ENCODE measurements at regions not wholly inside any gene's neighbourhood (a gene's known extent, or its start where the extent isn't known, plus 50 kb on each side); places are given as distances from the start of the nearest gene placed in this dataset.

GRCh38 chr4:8701126-8702019 is 108.8 kb downstream of the CPZ start:
- H3K36me3 ChIP-seq (replicated peaks in 1 of 2; ENCODE audit: control insufficient read depth in 2 of 2, insufficient read depth in 2 of 2, low read length in 2 of 2) = no peaks in the 10 kb centered on the region
- no peak overlapping the region for H2AFZ ChIP-seq (ENCODE audit: low read length)
- H3K23ac ChIP-seq (ENCODE audit: low read depth, low read length, poor library complexity) = peak overlapping the region; percentile 38
- no peak overlapping the region for H3K4ac ChIP-seq (ENCODE audit: low read length)
- H2BK120ac ChIP-seq (ENCODE audit: low read depth, low read length) = no peak overlapping the region
- WGBS, 2 donors (ENCODE audit: extremely low coverage in 2 of 2, insufficient read length in 2 of 2, insufficient replicate concordance in 1 of 2) = no CpG with 5 or more reads among the region's 22 CpGs
- no peaks in the 10 kb centered on the region for H3K79me1 ChIP-seq (ENCODE audit: low read depth, low read length)
- H4K8ac ChIP-seq (ENCODE audit: low read depth, low read length) = no peak overlapping the region
- H3K27me3 ChIP-seq (ENCODE audit: control insufficient read depth in 3 of 3, insufficient read depth in 3 of 3, low read depth in 1 of 3, low read length in 3 of 3) = peaks cover 0 to 70% (median 0%) of the 10 kb centered on the region in 3 experiments
- H3K9ac ChIP-seq (ENCODE audit: low read depth, low read length, poor library complexity) = no peak overlapping the region
- no peak for DNase-seq (ENCODE audit: low spot score)
- peak overlapping the region; percentile 64 for H2AK5ac ChIP-seq (ENCODE audit: low read depth, low read length)
- no peak overlapping the region for H3K27ac ChIP-seq (replicated peaks; ENCODE audit: low read length)
- no peak overlapping the region for H3K4me2 ChIP-seq (ENCODE audit: insufficient read depth, low read length, poor library complexity, severe bottlenecking)
- no peak overlapping the region for H4K91ac ChIP-seq (ENCODE audit: low read depth, low read length, poor library complexity)
- no peak overlapping the region for H2BK5ac ChIP-seq (ENCODE audit: low read length)
- no peak overlapping the region for H3K14ac ChIP-seq (ENCODE audit: low read length)
- H3K18ac ChIP-seq (ENCODE audit: low read length) = peak overlapping the region; percentile 50
- peak overlapping the region; percentile 3 for H2BK15ac ChIP-seq (ENCODE audit: low read length)
- no peak overlapping the region for H2BK12ac ChIP-seq (ENCODE audit: low read length)
- peaks cover 0 to 3% of the 10 kb centered on the region in 2 donors for H3K9me3 ChIP-seq (replicated peaks in 1 of 2; ENCODE audit: control insufficient read depth in 2 of 2, insufficient read depth in 1 of 2, low read depth in 1 of 2, low read length in 2 of 2)
- peaks cover 0 to 19% of the 10 kb centered on the region in 2 donors for H3K4me1 ChIP-seq (ENCODE audit: control insufficient read depth in 2 of 2, insufficient read depth in 1 of 2, low read depth in 1 of 2, low read length in 2 of 2)
- no peak overlapping the region for H3K4me3 ChIP-seq (ENCODE audit: low read length in 2 of 2)

GRCh38 chr4:8700531-8700930 is 108.0 kb downstream of the CPZ start:
- Histone ChIP-seq H2AFZ (ENCODE audit: low read length) (no peak overlapping the region), H2BK15ac (ENCODE audit: low read length) (no peak overlapping the region), H4K91ac (ENCODE audit: low read depth, low read length, poor library complexity) (no peak overlapping the region), H3K9me3 (replicated peaks in 1 of 2; ENCODE audit: control insufficient read depth in 2 of 2, insufficient read depth in 1 of 2, low read depth in 1 of 2, low read length in 2 of 2) (peaks cover 0 to 3% of the 10 kb centered on the region in 2 donors), H3K27ac (replicated peaks; ENCODE audit: low read length) (no peak overlapping the region), H3K4ac (ENCODE audit: low read length) (no peak overlapping the region), H3K9ac (ENCODE audit: low read depth, low read length, poor library complexity) (no peak overlapping the region), H3K4me2 (ENCODE audit: insufficient read depth, low read length, poor library complexity, severe bottlenecking) (no peak overlapping the region), H3K23ac (ENCODE audit: low read depth, low read length, poor library complexity) (no peak overlapping the region), H3K79me1 (ENCODE audit: low read depth, low read length) (no peaks in the 10 kb centered on the region), H3K14ac (ENCODE audit: low read length) (no peak overlapping the region), H3K36me3 (replicated peaks in 1 of 2; ENCODE audit: control insufficient read depth in 2 of 2, insufficient read depth in 2 of 2, low read length in 2 of 2) (no peaks in the 10 kb centered on the region), H2BK12ac (ENCODE audit: low read length) (no peak overlapping the region), H3K4me1 (ENCODE audit: control insufficient read depth in 2 of 2, insufficient read depth in 1 of 2, low read depth in 1 of 2, low read length in 2 of 2) (peaks cover 0 to 15% of the 10 kb centered on the region in 2 donors), H2BK5ac (ENCODE audit: low read length) (no peak overlapping the region), H2AK5ac (ENCODE audit: low read depth, low read length) (no peak overlapping the region), H4K8ac (ENCODE audit: low read depth, low read length) (no peak overlapping the region), H3K4me3 (ENCODE audit: low read length in 2 of 2) (no peak overlapping the region), H2BK120ac (ENCODE audit: low read depth, low read length) (no peak overlapping the region), H3K18ac (ENCODE audit: low read length) (no peak overlapping the region), H3K27me3 (ENCODE audit: control insufficient read depth in 3 of 3, insufficient read depth in 3 of 3, low read depth in 1 of 3, low read length in 3 of 3) (peaks cover 0 to 64% (median 0%) of the 10 kb centered on the region in 3 experiments)
- WGBS, 2 donors (ENCODE audit: extremely low coverage in 2 of 2, insufficient read length in 2 of 2, insufficient replicate concordance in 1 of 2) = no CpG with 5 or more reads among the region's 17 CpGs
- no peak for DNase-seq (ENCODE audit: low spot score)

GRCh38 chr4:8699479-8700145 is 107.0 kb downstream of the CPZ start:
- Histone ChIP-seq H2AK5ac (ENCODE audit: low read depth, low read length) (peak overlapping the region; percentile 28), H4K8ac (ENCODE audit: low read depth, low read length) (no peak overlapping the region), H3K4me3 (ENCODE audit: low read length in 2 of 2) (no peak overlapping the region), H3K14ac (ENCODE audit: low read length) (peak overlapping the region; percentile 1), H3K4me1 (ENCODE audit: control insufficient read depth in 2 of 2, insufficient read depth in 1 of 2, low read depth in 1 of 2, low read length in 2 of 2) (peaks cover 0 to 6% of the 10 kb centered on the region in 2 donors), H3K18ac (ENCODE audit: low read length) (peak overlapping the region; percentile 31), H3K4me2 (ENCODE audit: insufficient read depth, low read length, poor library complexity, severe bottlenecking) (no peak overlapping the region), H3K9me3 (replicated peaks in 1 of 2; ENCODE audit: control insufficient read depth in 2 of 2, insufficient read depth in 1 of 2, low read depth in 1 of 2, low read length in 2 of 2) (peaks cover 0 to 3% of the 10 kb centered on the region in 2 donors), H2BK5ac (ENCODE audit: low read length) (no peak overlapping the region), H2BK15ac (ENCODE audit: low read length) (peak overlapping the region; percentile 13), H3K36me3 (replicated peaks in 1 of 2; ENCODE audit: control insufficient read depth in 2 of 2, insufficient read depth in 2 of 2, low read length in 2 of 2) (no peaks in the 10 kb centered on the region), H3K4ac (ENCODE audit: low read length) (no peak overlapping the region), H4K91ac (ENCODE audit: low read depth, low read length, poor library complexity) (no peak overlapping the region), H3K23ac (ENCODE audit: low read depth, low read length, poor library complexity) (peak overlapping the region; percentile 37), H3K27ac (replicated peaks; ENCODE audit: low read length) (no peak overlapping the region), H3K9ac (ENCODE audit: low read depth, low read length, poor library complexity) (no peak overlapping the region), H3K79me1 (ENCODE audit: low read depth, low read length) (no peaks in the 10 kb centered on the region), H2AFZ (ENCODE audit: low read length) (no peak overlapping the region), H3K27me3 (ENCODE audit: control insufficient read depth in 3 of 3, insufficient read depth in 3 of 3, low read depth in 1 of 3, low read length in 3 of 3) (peaks cover 0 to 56% (median 0%) of the 10 kb centered on the region in 3 experiments), H2BK120ac (ENCODE audit: low read depth, low read length) (no peak overlapping the region), H2BK12ac (ENCODE audit: low read length) (no peak overlapping the region)
- WGBS, 2 donors (ENCODE audit: extremely low coverage in 2 of 2, insufficient read length in 2 of 2, insufficient replicate concordance in 1 of 2) = no CpG with 5 or more reads among the region's 24 CpGs
- no peak for DNase-seq (ENCODE audit: low spot score)

GRCh38 chr4:8699063-8699385 is 106.5 kb downstream of the CPZ start:
- Histone ChIP-seq H3K79me1 (ENCODE audit: low read depth, low read length) (no peaks in the 10 kb centered on the region), H2BK5ac (ENCODE audit: low read length) (no peak overlapping the region), H4K8ac (ENCODE audit: low read depth, low read length) (no peak overlapping the region), H3K4me1 (ENCODE audit: control insufficient read depth in 2 of 2, insufficient read depth in 1 of 2, low read depth in 1 of 2, low read length in 2 of 2) (peaks cover 0 to 2% of the 10 kb centered on the region in 2 donors), H3K18ac (ENCODE audit: low read length) (peak overlapping the region; percentile 31), H2AFZ (ENCODE audit: low read length) (no peak overlapping the region), H3K9ac (ENCODE audit: low read depth, low read length, poor library complexity) (no peak overlapping the region), H2BK15ac (ENCODE audit: low read length) (no peak overlapping the region), H3K36me3 (replicated peaks in 1 of 2; ENCODE audit: control insufficient read depth in 2 of 2, insufficient read depth in 2 of 2, low read length in 2 of 2) (no peaks in the 10 kb centered on the region), H3K23ac (ENCODE audit: low read depth, low read length, poor library complexity) (peak overlapping the region; percentile 37), H3K4me2 (ENCODE audit: insufficient read depth, low read length, poor library complexity, severe bottlenecking) (no peak overlapping the region), H3K9me3 (replicated peaks in 1 of 2; ENCODE audit: control insufficient read depth in 2 of 2, insufficient read depth in 1 of 2, low read depth in 1 of 2, low read length in 2 of 2) (peaks cover 0 to 3% of the 10 kb centered on the region in 2 donors), H4K91ac (ENCODE audit: low read depth, low read length, poor library complexity) (no peak overlapping the region), H3K27me3 (ENCODE audit: control insufficient read depth in 3 of 3, insufficient read depth in 3 of 3, low read depth in 1 of 3, low read length in 3 of 3) (peaks cover 0 to 52% (median 3%) of the 10 kb centered on the region in 3 experiments), H3K27ac (replicated peaks; ENCODE audit: low read length) (no peak overlapping the region), H2AK5ac (ENCODE audit: low read depth, low read length) (peak overlapping the region; percentile 28), H3K4me3 (ENCODE audit: low read length in 2 of 2) (no peak overlapping the region), H2BK12ac (ENCODE audit: low read length) (no peak overlapping the region), H3K14ac (ENCODE audit: low read length) (no peak overlapping the region), H2BK120ac (ENCODE audit: low read depth, low read length) (no peak overlapping the region), H3K4ac (ENCODE audit: low read length) (no peak overlapping the region)
- DNase-seq (ENCODE audit: low spot score) = no peak
- WGBS, 2 donors (ENCODE audit: extremely low coverage in 2 of 2, insufficient read length in 2 of 2, insufficient replicate concordance in 1 of 2) = no CpG with 5 or more reads among the region's 4 CpGs

Data from neuronal stem cell (in vitro differentiated cells).